ENCODE measurements at regions not wholly inside any gene's neighbourhood (a gene's known extent, or its start where the extent isn't known, plus 50 kb on each side); places are given as distances from the start of the nearest gene placed in this dataset.

- TF ChIP-seq NFIC (IDR thresholded peaks at IDR 0.05) = no peak
- no peak for TF ChIP-seq ZBTB7A (IDR thresholded peaks at IDR 0.05; ENCODE audit: low read depth)
- no peak for TF ChIP-seq EGR1 (IDR thresholded peaks at IDR 0.05)
- no peak for TF ChIP-seq TAF1 (IDR thresholded peaks at IDR 0.05; ENCODE audit: low read depth)
- TF ChIP-seq TEAD4 (IDR thresholded peaks at IDR 0.05) = no peak
- TF ChIP-seq CREB1 (IDR thresholded peaks at IDR 0.05; ENCODE audit: low read depth) = no peak
These were observed 414.1 kb upstream of the SALL1 start for GRCh38 chr16:51565184-51565583.

- TF ChIP-seq TCF12 (IDR thresholded peaks at IDR 0.05; ENCODE audit: low read depth) (no peak), EP300 (IDR thresholded peaks at IDR 0.05; ENCODE audit: borderline replicate concordance) (no peak), RAD21 (IDR thresholded peaks at IDR 0.05; ENCODE audit: low read depth) (no peak), CEBPB (IDR thresholded peaks at IDR 0.05) (no peak), ZBTB7A (IDR thresholded peaks at IDR 0.05; ENCODE audit: low read depth) (no peak), EGR1 (IDR thresholded peaks at IDR 0.05) (no peak), MAX (IDR thresholded peaks at IDR 0.05) (no peak), TEAD4 (IDR thresholded peaks at IDR 0.05) (no peak)
These were observed 411.8 kb upstream of the SALL1 start for GRCh38 chr16:51562891-51563290.

DNA sequence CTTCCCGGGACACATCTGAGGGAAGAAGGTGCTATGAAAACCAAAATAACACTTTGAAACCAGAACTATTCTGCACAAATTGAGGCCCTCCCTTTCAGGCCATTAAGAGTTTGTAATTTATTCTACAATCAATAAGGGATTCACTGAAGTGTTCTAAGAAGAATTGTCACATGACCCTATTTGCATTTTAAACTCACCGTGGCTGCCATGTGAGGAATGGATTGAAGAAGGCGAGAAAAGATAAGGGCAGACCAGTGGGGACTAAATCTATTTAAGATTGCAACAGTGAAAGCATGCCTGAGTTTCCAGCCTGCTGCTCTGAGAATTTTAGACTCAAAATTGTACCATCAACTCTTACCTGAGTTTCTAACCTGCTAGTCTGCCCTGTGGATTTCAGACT lies 408.8 kb upstream of the SALL1 start:
- TF ChIP-seq EP300 (IDR thresholded peaks at IDR 0.05; ENCODE audit: borderline replicate concordance) (no peak), FOXM1 (IDR thresholded peaks at IDR 0.05; ENCODE audit: borderline replicate concordance, low read depth) (no peak), MAX (IDR thresholded peaks at IDR 0.05) (no peak), TAF1 (IDR thresholded peaks at IDR 0.05; ENCODE audit: low read depth) (no peak), USF1 (IDR thresholded peaks at IDR 0.05) (no peak), TEAD4 (IDR thresholded peaks at IDR 0.05) (no peak), CREB1 (IDR thresholded peaks at IDR 0.05; ENCODE audit: low read depth) (no peak), YY1 (IDR thresholded peaks at IDR 0.05; ENCODE audit: low read depth) (no peak), EGR1 (IDR thresholded peaks at IDR 0.05) (no peak), NFIC (IDR thresholded peaks at IDR 0.05) (no peak), CEBPB (IDR thresholded peaks at IDR 0.05) (no peak), TCF12 (IDR thresholded peaks at IDR 0.05; ENCODE audit: low read depth) (no peak), RAD21 (IDR thresholded peaks at IDR 0.05; ENCODE audit: low read depth) (no peak), ZBTB7A (IDR thresholded peaks at IDR 0.05; ENCODE audit: low read depth) (no peak)
- TF ChIP-seq, protein P1, sequence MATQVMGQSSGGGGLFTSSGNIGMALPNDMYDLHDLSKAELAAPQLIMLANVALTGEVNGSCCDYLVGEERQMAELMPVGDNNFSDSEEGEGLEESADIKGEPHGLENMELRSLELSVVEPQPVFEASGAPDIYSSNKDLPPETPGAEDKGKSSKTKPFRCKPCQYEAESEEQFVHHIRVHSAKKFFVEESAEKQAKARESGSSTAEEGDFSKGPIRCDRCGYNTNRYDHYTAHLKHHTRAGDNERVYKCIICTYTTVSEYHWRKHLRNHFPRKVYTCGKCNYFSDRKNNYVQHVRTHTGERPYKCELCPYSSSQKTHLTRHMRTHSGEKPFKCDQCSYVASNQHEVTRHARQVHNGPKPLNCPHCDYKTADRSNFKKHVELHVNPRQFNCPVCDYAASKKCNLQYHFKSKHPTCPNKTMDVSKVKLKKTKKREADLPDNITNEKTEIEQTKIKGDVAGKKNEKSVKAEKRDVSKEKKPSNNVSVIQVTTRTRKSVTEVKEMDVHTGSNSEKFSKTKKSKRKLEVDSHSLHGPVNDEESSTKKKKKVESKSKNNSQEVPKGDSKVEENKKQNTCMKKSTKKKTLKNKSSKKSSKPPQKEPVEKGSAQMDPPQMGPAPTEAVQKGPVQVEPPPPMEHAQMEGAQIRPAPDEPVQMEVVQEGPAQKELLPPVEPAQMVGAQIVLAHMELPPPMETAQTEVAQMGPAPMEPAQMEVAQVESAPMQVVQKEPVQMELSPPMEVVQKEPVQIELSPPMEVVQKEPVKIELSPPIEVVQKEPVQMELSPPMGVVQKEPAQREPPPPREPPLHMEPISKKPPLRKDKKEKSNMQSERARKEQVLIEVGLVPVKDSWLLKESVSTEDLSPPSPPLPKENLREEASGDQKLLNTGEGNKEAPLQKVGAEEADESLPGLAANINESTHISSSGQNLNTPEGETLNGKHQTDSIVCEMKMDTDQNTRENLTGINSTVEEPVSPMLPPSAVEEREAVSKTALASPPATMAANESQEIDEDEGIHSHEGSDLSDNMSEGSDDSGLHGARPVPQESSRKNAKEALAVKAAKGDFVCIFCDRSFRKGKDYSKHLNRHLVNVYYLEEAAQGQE (IDR thresholded peaks at IDR 0.05; ENCODE audit: low read depth) = no peak

DNA sequence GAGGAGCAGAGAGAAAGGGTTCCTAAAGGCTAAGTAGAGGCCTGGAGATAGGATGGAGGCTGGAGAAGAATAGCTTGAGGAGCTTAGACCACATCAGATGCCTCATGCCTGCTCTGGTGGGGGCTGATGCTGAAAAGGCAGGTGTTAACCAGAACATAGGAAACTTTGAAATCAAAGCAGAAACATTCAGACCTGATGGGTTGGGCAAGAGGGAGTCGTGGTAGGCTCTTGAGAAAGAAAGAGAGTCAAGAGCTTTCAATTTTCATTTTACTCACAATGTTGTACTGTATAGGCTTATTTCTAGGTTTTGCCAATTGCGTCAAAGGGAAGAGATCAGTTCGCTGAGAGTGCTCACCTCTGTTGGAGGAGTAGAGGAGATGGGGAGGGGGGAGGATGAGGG lies 406.6 kb upstream of the SALL1 start:
- TF ChIP-seq CEBPB (IDR thresholded peaks at IDR 0.05) = no peak
- TF ChIP-seq MAX (IDR thresholded peaks at IDR 0.05) = no peak
- TF ChIP-seq EGR1 (IDR thresholded peaks at IDR 0.05) = no peak
- no peak for TF ChIP-seq NFIC (IDR thresholded peaks at IDR 0.05)
- no peak for TF ChIP-seq CREB1 (IDR thresholded peaks at IDR 0.05; ENCODE audit: low read depth)

GRCh38 chr16:51556694-51557340 lies 405.7 kb upstream of the SALL1 start:
- no peak for TF ChIP-seq CREB1 (IDR thresholded peaks at IDR 0.05; ENCODE audit: low read depth)
- no peak for TF ChIP-seq USF1 (IDR thresholded peaks at IDR 0.05)
- no peak for TF ChIP-seq CEBPB (IDR thresholded peaks at IDR 0.05)
- no peak for TF ChIP-seq EP300 (IDR thresholded peaks at IDR 0.05; ENCODE audit: borderline replicate concordance)

GRCh38 chr16:51553910-51554309 lies 402.8 kb upstream of the SALL1 start:
- TF ChIP-seq NFIC (IDR thresholded peaks at IDR 0.05) (no peak), USF1 (IDR thresholded peaks at IDR 0.05) (no peak), CEBPB (IDR thresholded peaks at IDR 0.05) (no peak), TCF12 (IDR thresholded peaks at IDR 0.05; ENCODE audit: low read depth) (no peak), YY1 (IDR thresholded peaks at IDR 0.05; ENCODE audit: low read depth) (no peak), TAF1 (IDR thresholded peaks at IDR 0.05; ENCODE audit: low read depth) (no peak), RAD21 (IDR thresholded peaks at IDR 0.05; ENCODE audit: low read depth) (no peak), CREB1 (IDR thresholded peaks at IDR 0.05; ENCODE audit: low read depth) (no peak), FOXM1 (IDR thresholded peaks at IDR 0.05; ENCODE audit: borderline replicate concordance, low read depth) (no peak), TEAD4 (IDR thresholded peaks at IDR 0.05) (no peak), ZBTB7A (IDR thresholded peaks at IDR 0.05; ENCODE audit: low read depth) (no peak), EGR1 (IDR thresholded peaks at IDR 0.05) (no peak), MAX (IDR thresholded peaks at IDR 0.05) (no peak)
- TF ChIP-seq, protein P1 (IDR thresholded peaks at IDR 0.05; ENCODE audit: low read depth) = no peak
